ENCODE measurements at regions not wholly inside any gene's neighbourhood (a gene's known extent, or its start where the extent isn't known, plus 50 kb on each side); places are given as distances from the start of the nearest gene placed in this dataset.
"Not testable (repeated sequence)": the region's sequence is repeated elsewhere in the genome, so short reads cannot be mapped to it uniquely, and the experiment has no call there.

- no peak for DNase-seq
Observed at GRCh38 chr4:107562316-107562715, 157.7 kb downstream of the PAPSS1 start.

GRCh38 chr4:107561481-107561880 is 158.6 kb downstream of the PAPSS1 start:
- DNase-seq: no peak

- DNase-seq: no peak
Observed at GRCh38 chr4:107559653-107560052, 160.4 kb downstream of the PAPSS1 start.

GRCh38 chr4:107552306-107552705 is 167.7 kb downstream of the PAPSS1 start:
- DNase-seq: no peak

- DNase-seq: no peak
Observed at GRCh38 chr4:107548211-107548905, 171.7 kb downstream of the PAPSS1 start.

GRCh38 chr4:107546638-107547037 is 173.4 kb downstream of the PAPSS1 start:
- DNase-seq: no peak

GRCh38 chr4:107541511-107541910 is 178.5 kb downstream of the PAPSS1 start:
- DNase-seq: no peak

GRCh38 chr4:107531927-107532326 is 188.1 kb downstream of the PAPSS1 start:
- DNase-seq: no peak

- no peak for DNase-seq
Observed at GRCh38 chr4:107520368-107520767, 199.7 kb downstream of the PAPSS1 start.

GRCh38 chr4:107519053-107519452 is 201.0 kb downstream of the PAPSS1 start:
- DNase-seq: peak; percentile 3

GRCh38 chr4:107518076-107518475 is 202.0 kb downstream of the PAPSS1 start:
- DNase-seq: no peak

GRCh38 chr4:107512549-107512948 is 207.5 kb downstream of the PAPSS1 start:
- DNase-seq: no peak

GRCh38 chr4:107509615-107510014 is 210.4 kb downstream of the PAPSS1 start:
- no peak for DNase-seq

GRCh38 chr4:107500551-107500950 is 219.5 kb downstream of the PAPSS1 start:
- DNase-seq: no peak

- DNase-seq: peak; percentile 12
Observed at GRCh38 chr4:107497054-107497453, 223.0 kb downstream of the PAPSS1 start.

GRCh38 chr4:107492566-107492965 is 227.5 kb downstream of the PAPSS1 start:
- DNase-seq: no peak

- DNase-seq: no peak
Observed at GRCh38 chr4:107490116-107490515, 229.9 kb downstream of the PAPSS1 start.

GRCh38 chr4:107483621-107484020 is 236.4 kb downstream of the PAPSS1 start:
- not testable (repeated sequence) for DNase-seq

GRCh38 chr4:107482546-107482945 is 237.5 kb downstream of the PAPSS1 start:
- no peak for DNase-seq

GRCh38 chr4:107478327-107478980 is 241.6 kb downstream of the PAPSS1 start:
- no peak for DNase-seq

- DNase-seq: no peak
Observed at GRCh38 chr4:107473126-107473525, 246.9 kb downstream of the PAPSS1 start.

GRCh38 chr4:107472265-107472948 is 247.6 kb downstream of the PAPSS1 start:
- no peak for DNase-seq

- DNase-seq: no peak
Observed at GRCh38 chr4:107470173-107470572, 249.9 kb downstream of the PAPSS1 start.

GRCh38 chr4:107468812-107469211 is 251.2 kb downstream of the PAPSS1 start:
- no peak for DNase-seq
